Lower leg skin (tissue), 3 donors: ENCODE measurements at regions not wholly inside any gene's neighbourhood (a gene's known extent, or its start where the extent isn't known, plus 50 kb on each side); places are given as distances from the start of the nearest gene placed in this dataset.

Source experiments
- POLR2A ChIP-seq, 2 donors: fragments of 450-650 bp; IDR thresholded peaks; one replicate each; pipeline ENCODE4 v1.6.1; 2016 to 2017; ENCODE audit warnings: antibody characterized with exemption in 2 of 2, mild to moderate bottlenecking in 1 of 2, moderate library complexity in 1 of 2
- TF ChIP-seq, protein P1 (sequence below), 3 donors: fragments of 450-650 bp; IDR thresholded peaks; one replicate each; pipeline ENCODE4 v1.5.1; 2016; ENCODE audit warnings: antibody characterized with exemption in 3 of 3, mild to moderate bottlenecking in 3 of 3, moderate library complexity in 2 of 3

DNA sequence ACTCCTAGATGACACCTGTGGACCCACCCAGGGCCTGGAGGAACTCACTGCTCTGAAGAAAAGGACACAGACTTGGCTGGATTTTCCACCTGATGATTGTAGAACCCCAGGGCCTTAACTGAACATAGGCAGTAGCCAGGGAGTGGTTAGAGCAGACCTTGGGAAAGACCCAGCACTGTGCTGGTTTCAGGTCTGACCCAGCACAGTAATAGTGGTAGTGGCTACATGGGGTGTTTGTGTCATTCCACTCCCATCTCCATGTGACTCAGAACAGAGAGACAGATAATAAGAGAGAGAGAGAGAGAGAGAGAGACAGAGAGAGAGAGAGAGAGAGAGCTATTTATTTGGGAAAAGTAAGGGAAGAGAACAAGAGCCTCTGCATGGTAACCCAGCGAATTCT is 239.1 kb upstream of the MEOX2 start:
- TF ChIP-seq, protein P1, sequence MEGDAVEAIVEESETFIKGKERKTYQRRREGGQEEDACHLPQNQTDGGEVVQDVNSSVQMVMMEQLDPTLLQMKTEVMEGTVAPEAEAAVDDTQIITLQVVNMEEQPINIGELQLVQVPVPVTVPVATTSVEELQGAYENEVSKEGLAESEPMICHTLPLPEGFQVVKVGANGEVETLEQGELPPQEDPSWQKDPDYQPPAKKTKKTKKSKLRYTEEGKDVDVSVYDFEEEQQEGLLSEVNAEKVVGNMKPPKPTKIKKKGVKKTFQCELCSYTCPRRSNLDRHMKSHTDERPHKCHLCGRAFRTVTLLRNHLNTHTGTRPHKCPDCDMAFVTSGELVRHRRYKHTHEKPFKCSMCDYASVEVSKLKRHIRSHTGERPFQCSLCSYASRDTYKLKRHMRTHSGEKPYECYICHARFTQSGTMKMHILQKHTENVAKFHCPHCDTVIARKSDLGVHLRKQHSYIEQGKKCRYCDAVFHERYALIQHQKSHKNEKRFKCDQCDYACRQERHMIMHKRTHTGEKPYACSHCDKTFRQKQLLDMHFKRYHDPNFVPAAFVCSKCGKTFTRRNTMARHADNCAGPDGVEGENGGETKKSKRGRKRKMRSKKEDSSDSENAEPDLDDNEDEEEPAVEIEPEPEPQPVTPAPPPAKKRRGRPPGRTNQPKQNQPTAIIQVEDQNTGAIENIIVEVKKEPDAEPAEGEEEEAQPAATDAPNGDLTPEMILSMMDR (IDR thresholded peaks at IDR 0.05): no peak
- TF ChIP-seq POLR2A (IDR thresholded peaks at IDR 0.05): no peak
